ENCODE measurements at regions not wholly inside any gene's neighbourhood (a gene's known extent, or its start where the extent isn't known, plus 50 kb on each side); places are given as distances from the start of the nearest gene placed in this dataset.

- no peak overlapping the region for H3K27ac ChIP-seq
- TF ChIP-seq, protein P1, sequence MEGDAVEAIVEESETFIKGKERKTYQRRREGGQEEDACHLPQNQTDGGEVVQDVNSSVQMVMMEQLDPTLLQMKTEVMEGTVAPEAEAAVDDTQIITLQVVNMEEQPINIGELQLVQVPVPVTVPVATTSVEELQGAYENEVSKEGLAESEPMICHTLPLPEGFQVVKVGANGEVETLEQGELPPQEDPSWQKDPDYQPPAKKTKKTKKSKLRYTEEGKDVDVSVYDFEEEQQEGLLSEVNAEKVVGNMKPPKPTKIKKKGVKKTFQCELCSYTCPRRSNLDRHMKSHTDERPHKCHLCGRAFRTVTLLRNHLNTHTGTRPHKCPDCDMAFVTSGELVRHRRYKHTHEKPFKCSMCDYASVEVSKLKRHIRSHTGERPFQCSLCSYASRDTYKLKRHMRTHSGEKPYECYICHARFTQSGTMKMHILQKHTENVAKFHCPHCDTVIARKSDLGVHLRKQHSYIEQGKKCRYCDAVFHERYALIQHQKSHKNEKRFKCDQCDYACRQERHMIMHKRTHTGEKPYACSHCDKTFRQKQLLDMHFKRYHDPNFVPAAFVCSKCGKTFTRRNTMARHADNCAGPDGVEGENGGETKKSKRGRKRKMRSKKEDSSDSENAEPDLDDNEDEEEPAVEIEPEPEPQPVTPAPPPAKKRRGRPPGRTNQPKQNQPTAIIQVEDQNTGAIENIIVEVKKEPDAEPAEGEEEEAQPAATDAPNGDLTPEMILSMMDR (conservative IDR thresholded peaks at IDR 0.05): no peak
- TF ChIP-seq ZFX (IDR thresholded peaks at IDR 0.05): no peak
Observed at GRCh38 chr20:55205665-55206064, 730.3 kb downstream of the DOK5 start.

GRCh38 chr20:55200317-55200716 is 724.9 kb downstream of the DOK5 start:
- no peak overlapping the region for H3K27ac ChIP-seq
- TF ChIP-seq, protein P1 (conservative IDR thresholded peaks at IDR 0.05): no peak
- TF ChIP-seq ZFX (IDR thresholded peaks at IDR 0.05): no peak

DNA sequence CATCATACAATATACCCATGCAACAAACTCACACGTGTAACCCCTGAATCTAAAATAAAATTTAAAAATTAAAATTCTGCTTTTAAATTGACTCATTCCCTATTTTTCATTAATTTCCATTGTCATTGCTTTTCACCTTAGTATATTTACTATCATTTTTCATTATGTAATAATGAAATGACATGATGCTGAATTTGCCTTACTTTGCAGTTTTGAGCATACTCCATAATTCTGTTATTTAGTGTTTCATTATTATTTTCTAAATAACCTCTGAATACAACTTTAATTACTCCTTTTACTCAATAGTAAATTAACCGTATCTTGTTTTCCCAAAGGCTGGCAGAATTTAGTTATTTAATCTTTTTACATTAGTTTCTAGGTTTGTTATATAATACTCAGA is 719.6 kb downstream of the DOK5 start:
- H3K27ac ChIP-seq: no peak overlapping the region
- no peak for TF ChIP-seq ZFX (IDR thresholded peaks at IDR 0.05)
- TF ChIP-seq, protein P1 (conservative IDR thresholded peaks at IDR 0.05): no peak

GRCh38 chr20:55186228-55186627 is 710.8 kb downstream of the DOK5 start:
- no peak overlapping the region for H3K27ac ChIP-seq
- no peak for TF ChIP-seq ZFX (IDR thresholded peaks at IDR 0.05)
- TF ChIP-seq, protein P1 (conservative IDR thresholded peaks at IDR 0.05): no peak

- no peak overlapping the region for H3K27ac ChIP-seq
- TF ChIP-seq, protein P1 (conservative IDR thresholded peaks at IDR 0.05): no peak
- no peak for TF ChIP-seq ZFX (IDR thresholded peaks at IDR 0.05)
Observed at GRCh38 chr20:55175081-55175480, 699.7 kb downstream of the DOK5 start.

- no peak for TF ChIP-seq ZFX (IDR thresholded peaks at IDR 0.05)
- TF ChIP-seq, protein P1 (conservative IDR thresholded peaks at IDR 0.05): no peak
- no peak overlapping the region for H3K27ac ChIP-seq
Observed at GRCh38 chr20:55174635-55175034, 699.2 kb downstream of the DOK5 start.

GRCh38 chr20:55174172-55174571 is 698.8 kb downstream of the DOK5 start:
- TF ChIP-seq, protein P1 (conservative IDR thresholded peaks at IDR 0.05): no peak
- no peak for TF ChIP-seq ZFX (IDR thresholded peaks at IDR 0.05)
- H3K27ac ChIP-seq: no peak overlapping the region
